H9 (cell line): ENCODE measurements at regions not wholly inside any gene's neighbourhood (a gene's known extent, or its start where the extent isn't known, plus 50 kb on each side); places are given as distances from the start of the nearest gene placed in this dataset.
A peak's percentile ranks its signal among the peaks of the same experiment; 100 is the strongest.

Experiments
- DNase-seq: peaks from one replicate; pipeline ENCODE4 v3.0.0-alpha.2; 2017
- H2AFZ ChIP-seq: one replicate; pipeline ENCODE4 v1.6.1; 2013; ENCODE audit warnings: mild to moderate bottlenecking, low read length, control low read depth, moderate library complexity
- H2AK5ac ChIP-seq: 2 replicates; pipeline ENCODE4 v1.6.1; 2013; ENCODE audit warnings: low read length, control low read depth, mixed read lengths; ENCODE audit not compliant: insufficient read length
- H2BK120ac ChIP-seq: one replicate; pipeline ENCODE4 v1.6.1; 2013; ENCODE audit warnings: low read depth, mild to moderate bottlenecking, low read length, control low read depth, inconsistent platforms; ENCODE audit not compliant: poor library complexity, severe bottlenecking
- H2BK12ac ChIP-seq: 2 replicates; pipeline ENCODE4 v1.6.1; 2013; ENCODE audit warnings: low read length, control low read depth, mixed read lengths, low read depth; ENCODE audit not compliant: insufficient read length
- H2BK15ac ChIP-seq: 2 replicates; pipeline ENCODE4 v1.6.1; 2013; ENCODE audit warnings: low read depth, low read length, control low read depth
- H2BK20ac ChIP-seq: one replicate; pipeline ENCODE4 v1.6.1; 2013; ENCODE audit warnings: low read depth, mild to moderate bottlenecking, low read length, control low read depth, inconsistent platforms; ENCODE audit not compliant: poor library complexity, severe bottlenecking
- H2BK5ac ChIP-seq: 2 replicates; pipeline ENCODE4 v1.6.1; 2013; ENCODE audit warnings: low read length, control low read depth, mixed read lengths; ENCODE audit not compliant: insufficient read length
- H3K14ac ChIP-seq: 2 replicates; pipeline ENCODE4 v1.6.1; 2013; ENCODE audit warnings: low read length, control low read depth; ENCODE audit not compliant: insufficient read depth
- H3K18ac ChIP-seq: 2 replicates; pipeline ENCODE4 v1.6.1; 2013; ENCODE audit warnings: low read depth, mild to moderate bottlenecking, mixed read lengths, low read length, control low read depth; ENCODE audit not compliant: insufficient read length
- H3K23ac ChIP-seq: 2 replicates; pipeline ENCODE4 v1.6.1; 2013; ENCODE audit warnings: low read length, control low read depth, mixed read lengths, low read depth; ENCODE audit not compliant: insufficient read length
- H3K23me2 ChIP-seq: 2 replicates; pipeline ENCODE4 v1.6.1; 2013; ENCODE audit warnings: low read depth, mild to moderate bottlenecking, mixed read lengths, low read length, control low read depth; ENCODE audit not compliant: insufficient read length, poor library complexity, severe bottlenecking
- H3K27ac ChIP-seq: 2 replicates; pipeline ENCODE4 v1.5.1; 2013; ENCODE audit warnings: low read length, control low read depth, mixed read lengths, low read depth; ENCODE audit not compliant: insufficient read length
- H3K27me3 ChIP-seq: 2 replicates; pipeline ENCODE4 v1.6.1; 2013; ENCODE audit warnings: low read length, control low read depth, inconsistent platforms; ENCODE audit not compliant: insufficient read depth
- H3K4ac ChIP-seq: 2 replicates; pipeline ENCODE4 v1.6.1; 2013; ENCODE audit warnings: low read depth, mild to moderate bottlenecking, control low read depth, inconsistent platforms, low read length, moderate library complexity
- H3K4me1 ChIP-seq: 2 replicates; pipeline ENCODE4 v1.6.1; 2013; ENCODE audit warnings: low read length, control low read depth, inconsistent platforms; ENCODE audit not compliant: insufficient read depth
- H3K4me2 ChIP-seq: 2 replicates; pipeline ENCODE4 v1.6.1; 2013; ENCODE audit warnings: low read length, control low read depth, mixed read lengths; ENCODE audit not compliant: insufficient read length, insufficient read depth
- H3K56ac ChIP-seq: 2 replicates; pipeline ENCODE4 v1.6.1; 2013; ENCODE audit warnings: low read depth, mild to moderate bottlenecking, mixed read lengths, low read length, control low read depth; ENCODE audit not compliant: insufficient read length
- H3K79me1 ChIP-seq: 2 replicates; pipeline ENCODE4 v1.6.1; 2013; ENCODE audit warnings: low read depth, mild to moderate bottlenecking, moderate library complexity, low read length, control low read depth, inconsistent platforms; ENCODE audit not compliant: insufficient read depth, poor library complexity, severe bottlenecking
- H3K79me2 ChIP-seq: 2 replicates; pipeline ENCODE4 v1.6.1; 2013; ENCODE audit warnings: low read length, control low read depth, inconsistent platforms; ENCODE audit not compliant: insufficient read depth
- H3K9ac ChIP-seq: 2 replicates; pipeline ENCODE4 v1.6.1; 2013; ENCODE audit warnings: low read length, control low read depth, mixed read lengths; ENCODE audit not compliant: insufficient read length; ENCODE audit errors: extremely low read depth
- H3K9me3 ChIP-seq: one replicate; pipeline ENCODE4 v1.6.1; 2013; ENCODE audit warnings: low read depth, low read length, inconsistent platforms; ENCODE audit not compliant: control insufficient read depth
- H3T11ph ChIP-seq: one replicate; pipeline ENCODE4 v1.6.1; 2013; ENCODE audit warnings: mild to moderate bottlenecking, low read length, control low read depth, inconsistent platforms
- H4K20me1 ChIP-seq: one replicate; pipeline ENCODE4 v1.6.1; 2013; ENCODE audit not compliant: control insufficient read depth, insufficient read length, insufficient read depth
- H4K5ac ChIP-seq: 2 replicates; pipeline ENCODE4 v1.6.1; 2013; ENCODE audit warnings: low read depth, mild to moderate bottlenecking, mixed read lengths, low read length, control low read depth; ENCODE audit not compliant: insufficient read length
- H4K8ac ChIP-seq: replicated peaks from 2 replicates; pipeline ENCODE4 v1.6.1; 2013; ENCODE audit warnings: low read length, control low read depth, mixed read lengths, low read depth; ENCODE audit not compliant: insufficient read length
- H4K91ac ChIP-seq: 2 replicates; pipeline ENCODE4 v1.6.1; 2013; ENCODE audit warnings: low read depth, mild to moderate bottlenecking, moderate library complexity, mixed read lengths, low read length, control low read depth; ENCODE audit not compliant: insufficient read length
- H3K27ac Mint-ChIP-seq, 3 experiments: 2 replicates in 2 of 3; 3 replicates in 1 of 3; pipeline ENCODE4 v1.8.0; 2020 to 2021; ENCODE audit warnings: mixed read lengths in 3 of 3, mild to moderate bottlenecking in 1 of 3, moderate library complexity in 1 of 3
- H3K27me3 Mint-ChIP-seq: 2 replicates; pipeline ENCODE4 v1.8.0; 2021; ENCODE audit warnings: low read depth, mild to moderate bottlenecking, moderate library complexity, mixed read lengths
- H3K36me3 Mint-ChIP-seq, 3 experiments: 2 replicates in 2 of 3; 3 replicates in 1 of 3; pipeline ENCODE4 v1.8.0; 2020 to 2021; ENCODE audit warnings: low read depth in 3 of 3, mixed read lengths in 3 of 3; ENCODE audit not compliant: insufficient read depth in 1 of 3
- H3K4me1 Mint-ChIP-seq, 2 experiments: 2 replicates each; pipeline ENCODE4 v1.8.0; 2020; ENCODE audit warnings: mixed read lengths in 2 of 2
- H3K4me3 Mint-ChIP-seq, 2 experiments: 2 replicates in 1 of 2; 3 replicates in 1 of 2; pipeline ENCODE4 v1.8.0; 2020 to 2021; ENCODE audit warnings: mild to moderate bottlenecking in 2 of 2, mixed read lengths in 2 of 2, moderate library complexity in 1 of 2
- H3K9me3 Mint-ChIP-seq, 2 experiments: 2 replicates in 1 of 2; 3 replicates in 1 of 2; pipeline ENCODE4 v1.8.0; 2020; ENCODE audit warnings: mild to moderate bottlenecking in 2 of 2, mixed read lengths in 2 of 2, moderate library complexity in 1 of 2
- WGBS: extraction: QIAGEN DNeasy Blood & Tissue Kit; methylation state at CpG from one replicate; pipeline ENCODE4 v1.1.7; 2013; ENCODE audit warnings: missing lambda C conversion rate, low lambda C conversion rate, mixed read lengths; ENCODE audit not compliant: insufficient read length; ENCODE audit errors: extremely low coverage; 5-methylcytosine and 5-hydroxymethylcytosine counted together
- TF ChIP-seq, protein P1 (sequence below): fragments of 200-600 bp; sonication (generic); conservative IDR thresholded peaks from 3 replicates; pipeline ENCODE4 v1.8.0; 2021; ENCODE audit warnings: antibody characterized with exemption, mild to moderate bottlenecking

DNA sequence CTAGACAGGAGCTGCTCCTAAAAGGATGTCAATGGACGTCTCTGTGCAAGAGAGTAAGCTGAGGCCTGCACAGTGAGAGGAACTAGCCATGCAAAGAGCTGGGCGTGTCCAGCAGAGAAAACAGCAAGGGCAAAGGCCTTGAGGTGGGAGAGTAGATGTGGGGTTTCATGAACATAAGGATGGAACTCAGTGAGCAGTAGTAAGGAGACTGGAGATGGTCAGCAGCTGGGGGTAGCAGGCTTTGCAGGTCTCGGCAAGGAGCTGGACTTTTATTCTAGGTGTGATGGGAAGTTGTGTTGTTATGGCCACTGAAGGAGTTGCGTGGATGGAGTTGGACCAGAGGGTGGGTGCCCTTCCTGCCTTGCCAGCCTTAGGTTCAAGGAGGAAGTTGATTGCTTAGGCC lies 90.7 kb upstream of the SIRPA start:
- Histone ChIP-seq H2BK15ac (no peak overlapping the region), H3K4ac (no peak overlapping the region), H3K56ac (no peak overlapping the region), H2BK20ac (no peak overlapping the region), H3T11ph (no peak overlapping the region), H2AFZ (no peak overlapping the region), H4K5ac (no peak overlapping the region), H4K20me1 (no peaks in the 10 kb centered on the region), H2BK5ac (no peak overlapping the region), H2AK5ac (no peak overlapping the region), H3K79me1 (no peaks in the 10 kb centered on the region), H4K8ac (no peak overlapping the region), H3K27me3 (peaks cover 8% of the 10 kb centered on the region; the same call in 1 of the 2 replicates), H3K27ac (no peak overlapping the region), H3K23me2 (peaks cover 13% of the 10 kb centered on the region), H3K4me2 (no peak overlapping the region), H3K4me1 (peaks cover 2% of the 10 kb centered on the region; the same call in 1 of the 2 replicates), H3K9ac (no peak overlapping the region), H2BK12ac (no peak overlapping the region), H4K91ac (no peak overlapping the region), H3K14ac (no peak overlapping the region), H2BK120ac (no peak overlapping the region), H3K23ac (no peak overlapping the region), H3K9me3 (no peaks in the 10 kb centered on the region), H3K18ac (no peak overlapping the region), H3K79me2 (no peaks in the 10 kb centered on the region)
- Mint-ChIP-seq H3K9me3 (no peaks in the 10 kb centered on the region), H3K27ac (no peak overlapping the region), H3K36me3 (no peaks in the 10 kb centered on the region), H3K27me3 (peaks cover 50% of the 10 kb centered on the region), H3K4me1 (peaks cover 56 to 58% of the 10 kb centered on the region in 2 experiments), H3K4me3 (peak overlapping the region in 1 of 2 experiments; percentile 40; a peak in 1 of 5 replicates)
- TF ChIP-seq, protein P1, sequence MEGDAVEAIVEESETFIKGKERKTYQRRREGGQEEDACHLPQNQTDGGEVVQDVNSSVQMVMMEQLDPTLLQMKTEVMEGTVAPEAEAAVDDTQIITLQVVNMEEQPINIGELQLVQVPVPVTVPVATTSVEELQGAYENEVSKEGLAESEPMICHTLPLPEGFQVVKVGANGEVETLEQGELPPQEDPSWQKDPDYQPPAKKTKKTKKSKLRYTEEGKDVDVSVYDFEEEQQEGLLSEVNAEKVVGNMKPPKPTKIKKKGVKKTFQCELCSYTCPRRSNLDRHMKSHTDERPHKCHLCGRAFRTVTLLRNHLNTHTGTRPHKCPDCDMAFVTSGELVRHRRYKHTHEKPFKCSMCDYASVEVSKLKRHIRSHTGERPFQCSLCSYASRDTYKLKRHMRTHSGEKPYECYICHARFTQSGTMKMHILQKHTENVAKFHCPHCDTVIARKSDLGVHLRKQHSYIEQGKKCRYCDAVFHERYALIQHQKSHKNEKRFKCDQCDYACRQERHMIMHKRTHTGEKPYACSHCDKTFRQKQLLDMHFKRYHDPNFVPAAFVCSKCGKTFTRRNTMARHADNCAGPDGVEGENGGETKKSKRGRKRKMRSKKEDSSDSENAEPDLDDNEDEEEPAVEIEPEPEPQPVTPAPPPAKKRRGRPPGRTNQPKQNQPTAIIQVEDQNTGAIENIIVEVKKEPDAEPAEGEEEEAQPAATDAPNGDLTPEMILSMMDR, result no peak
- WGBS, result no CpG with 5 or more reads among the region's 4 CpGs
- no peak for DNase-seq
